HG03354 (cell line): ENCODE measurements at regions not wholly inside any gene's neighbourhood (a gene's known extent, or its start where the extent isn't known, plus 50 kb on each side); places are given as distances from the start of the nearest gene placed in this dataset.
A peak's percentile ranks its signal among the peaks of the same experiment; 100 is the strongest.

Experiments
- ATAC-seq: cut with Tn5 transposase; IDR thresholded peaks from one replicate; pipeline ENCODE4 v1.9.1; 2021; ENCODE audit warnings: mild to moderate bottlenecking; ENCODE audit not compliant: unreplicated experiment, poor library complexity, severe bottlenecking

DNA sequence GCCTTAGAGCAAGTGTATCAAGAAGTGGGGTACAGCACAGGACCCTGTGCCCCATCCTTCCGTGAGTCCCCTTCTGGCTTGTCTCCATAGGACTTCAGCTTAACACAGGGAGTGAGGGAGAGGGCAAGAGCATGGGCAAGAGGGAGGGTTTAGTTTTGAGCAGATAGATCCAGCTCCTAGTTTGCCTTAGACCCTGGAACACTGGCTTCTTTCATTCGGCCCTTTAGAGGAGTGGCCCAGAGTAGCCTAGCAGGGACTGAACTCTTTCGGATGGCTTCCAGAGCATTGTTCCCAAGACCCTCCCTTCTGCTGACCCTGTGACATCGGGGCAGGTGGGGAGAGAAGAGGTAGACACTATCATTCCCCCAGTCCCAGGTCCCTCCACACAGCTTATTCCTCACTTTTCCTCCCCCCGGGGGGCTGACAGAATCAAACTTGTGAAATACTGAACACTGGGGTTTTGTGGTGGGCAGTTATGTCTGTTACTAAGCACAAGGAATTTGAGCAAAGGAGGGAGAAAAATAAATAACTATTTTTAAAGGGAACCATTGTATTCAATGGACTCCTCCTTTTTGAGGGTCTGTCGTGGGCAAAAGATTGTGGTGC lies 289.6 kb upstream of the C2CD4B start:
- ATAC-seq, result no peak

DNA sequence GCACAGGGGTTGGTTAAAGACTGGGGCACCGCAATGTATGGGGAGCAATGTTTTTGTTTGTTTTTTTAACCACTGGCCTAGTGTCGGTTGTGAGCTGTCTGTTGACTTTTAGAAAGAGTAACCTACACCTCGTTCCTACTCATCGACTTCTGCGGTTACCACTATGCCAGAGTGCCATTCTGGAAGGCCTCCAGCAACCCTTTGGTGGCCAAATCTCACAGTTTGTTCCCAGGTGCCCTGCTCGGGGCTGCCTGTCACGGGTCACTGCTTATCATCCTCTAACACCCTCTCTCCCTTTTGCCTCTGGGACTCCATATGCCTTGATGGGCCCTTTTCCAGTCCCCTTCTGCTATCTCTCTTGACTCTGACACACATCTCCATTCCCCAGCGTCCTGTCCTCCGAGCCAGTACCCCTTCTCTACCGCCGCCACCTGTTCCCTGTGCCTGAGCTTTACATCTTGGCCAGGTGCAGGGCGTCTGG lies 290.4 kb upstream of the C2CD4B start:
- no peak for ATAC-seq

DNA sequence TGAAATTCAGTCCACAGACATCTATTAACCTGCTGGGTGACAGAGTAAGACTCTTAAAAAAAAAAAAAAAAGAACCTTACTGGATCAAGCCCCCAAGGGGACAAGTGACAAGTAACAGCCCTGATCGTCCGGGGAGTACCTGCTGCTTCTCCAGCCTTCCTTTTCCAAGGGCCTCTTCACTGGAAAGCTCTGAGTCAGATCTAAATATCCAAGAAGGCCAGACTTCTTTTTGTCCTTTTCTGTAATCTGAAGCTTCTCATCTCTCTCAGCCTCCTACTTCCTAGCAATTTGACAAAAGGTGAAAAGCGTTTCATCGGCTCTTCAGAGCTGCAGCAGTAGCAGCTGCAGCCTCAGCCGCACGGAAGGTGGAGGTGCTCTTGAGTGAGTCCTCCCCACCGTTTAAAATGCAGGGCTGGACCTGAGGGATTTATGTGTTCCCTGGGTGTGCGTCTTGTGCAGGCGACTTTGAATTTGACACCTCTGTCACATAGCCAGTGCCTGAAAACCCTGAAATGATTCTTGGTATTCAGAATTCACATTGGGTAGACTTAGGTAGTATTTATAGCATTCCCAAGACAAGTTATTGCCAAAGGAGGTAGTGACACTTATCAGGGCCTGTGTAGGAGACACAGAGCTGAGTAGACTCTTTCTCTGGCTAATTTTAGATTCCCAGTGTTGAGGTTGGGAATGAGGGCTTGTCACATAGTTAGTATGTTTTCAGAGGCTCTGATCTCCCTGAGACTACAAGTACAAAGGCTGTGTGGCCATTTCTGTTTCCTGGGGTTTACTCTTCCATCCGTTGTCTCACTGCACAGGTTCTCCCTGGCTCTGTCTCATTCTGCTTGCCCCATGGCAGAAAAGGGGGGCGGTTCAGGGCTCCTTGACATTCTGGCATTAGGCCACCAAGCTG lies 291.2 kb upstream of the C2CD4B start:
- ATAC-seq, result no peak

DNA sequence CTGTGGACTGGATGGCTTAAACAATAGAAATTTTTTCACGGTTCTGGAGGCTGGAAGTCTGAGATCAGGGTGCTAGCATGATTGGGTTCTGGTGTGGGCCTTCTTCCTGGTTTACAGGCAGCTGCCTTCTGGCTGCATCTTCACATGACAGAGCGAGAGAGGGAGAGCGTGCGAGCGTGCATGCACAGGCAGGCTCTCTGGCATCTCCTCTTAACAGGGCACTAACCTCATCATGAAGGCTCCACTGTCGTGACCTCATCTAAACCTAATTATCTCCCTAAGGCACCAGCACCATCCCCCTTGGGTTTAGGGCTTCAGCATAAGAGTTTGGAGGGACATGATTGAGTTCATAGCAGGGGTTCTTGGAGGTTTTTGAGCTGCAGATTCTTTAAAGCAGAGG lies 292.0 kb upstream of the C2CD4B start:
- ATAC-seq, result no peak

DNA sequence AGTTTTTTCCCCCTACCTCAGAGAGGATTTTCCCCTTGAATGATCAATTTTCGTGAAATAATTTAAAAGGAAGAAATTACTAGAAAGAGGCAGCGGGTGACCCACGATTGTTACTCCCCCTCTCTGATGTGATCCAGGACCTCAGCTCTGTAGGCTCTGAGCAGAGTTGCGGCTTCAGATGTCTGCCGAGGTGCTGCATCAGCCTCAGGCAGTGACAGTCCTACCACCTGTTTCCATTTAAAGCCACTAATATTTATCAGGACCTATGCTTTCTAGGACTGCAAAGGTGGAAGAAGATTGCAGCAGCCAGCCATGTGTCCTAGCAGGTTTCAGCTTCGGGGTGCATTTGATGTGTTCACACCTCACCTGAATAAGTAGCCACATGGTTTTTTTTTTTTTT lies 294.8 kb upstream of the C2CD4B start:
- ATAC-seq, result no peak

DNA sequence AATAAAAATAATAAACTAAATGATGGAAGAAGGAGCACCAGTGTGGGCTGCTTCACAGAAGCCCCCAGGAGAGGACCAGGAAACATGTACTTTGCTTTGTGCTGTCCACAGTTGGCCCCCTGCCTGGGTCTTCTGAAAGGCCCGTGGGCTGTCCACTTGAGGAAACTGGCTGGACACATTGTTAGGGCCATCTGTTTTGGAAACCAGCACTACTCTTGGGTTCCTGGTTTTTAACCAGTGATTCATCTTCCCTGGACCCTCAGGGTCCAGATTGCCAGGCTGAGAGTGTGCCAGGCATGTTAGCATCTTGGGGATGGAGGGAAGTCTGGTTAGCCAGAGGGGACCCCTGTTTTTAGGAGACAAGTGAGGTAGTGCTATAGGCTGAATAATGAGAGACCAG lies 297.2 kb upstream of the C2CD4B start:
- no peak for ATAC-seq

DNA sequence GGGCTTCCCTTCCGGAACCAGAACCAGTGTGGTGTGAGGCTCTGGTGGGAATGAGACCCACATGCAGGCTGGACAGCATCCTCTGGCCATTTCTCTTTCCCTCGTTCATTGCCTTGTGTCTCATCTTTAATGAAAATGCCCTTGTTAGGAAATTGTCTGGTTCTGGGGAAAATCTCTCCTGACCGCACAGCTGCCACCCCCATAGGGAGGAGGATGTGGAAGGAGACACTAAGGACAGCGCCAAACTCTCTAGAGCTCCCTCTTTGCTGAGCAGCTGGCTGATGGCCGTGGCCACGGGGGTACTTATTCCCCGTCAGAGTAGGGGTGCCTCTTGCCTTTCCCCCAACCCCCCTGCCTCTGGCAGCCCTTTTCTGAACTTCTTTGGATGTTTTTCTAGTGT lies 297.6 kb upstream of the C2CD4B start:
- no peak for ATAC-seq

DNA sequence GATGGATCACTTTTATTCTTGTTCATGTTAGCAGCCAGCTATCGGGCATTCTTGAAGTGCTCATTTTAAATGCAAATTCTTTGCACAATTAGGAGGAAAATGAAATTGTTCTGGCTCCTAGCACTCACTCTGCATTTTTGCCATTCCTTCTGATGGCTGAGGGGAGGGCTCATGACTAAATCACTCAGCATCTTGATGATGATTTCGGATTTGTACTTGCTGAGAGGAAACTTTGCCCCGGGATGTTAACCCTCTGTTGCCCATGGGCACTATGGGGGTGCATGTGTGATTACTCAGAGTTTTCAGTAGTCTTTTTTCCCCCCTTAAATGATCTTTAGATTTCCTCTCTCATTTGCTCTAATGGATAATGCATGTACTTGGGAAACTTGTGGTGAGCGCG lies 299.6 kb upstream of the C2CD4B start:
- ATAC-seq, result no peak

DNA sequence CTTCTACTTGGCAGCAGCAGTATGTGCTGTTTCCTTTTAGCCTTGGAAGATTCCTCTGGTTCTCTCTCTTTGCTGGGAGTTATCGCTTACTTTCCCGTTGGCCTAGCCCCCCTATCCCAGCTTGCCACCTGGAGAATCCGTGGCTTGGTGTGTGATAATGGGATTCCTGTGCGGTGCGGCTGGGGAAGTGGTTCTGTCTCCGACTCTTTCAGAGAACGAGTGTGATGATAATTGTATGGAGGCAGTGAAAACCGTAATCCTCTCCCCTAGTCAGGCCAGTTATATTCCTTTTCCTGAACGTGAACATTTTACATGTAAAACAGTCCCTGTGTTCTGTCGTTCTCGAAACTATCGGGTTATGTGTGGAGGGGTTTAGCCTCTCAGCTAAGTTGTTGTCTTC lies 300.1 kb upstream of the C2CD4B start:
- ATAC-seq, result no peak

DNA sequence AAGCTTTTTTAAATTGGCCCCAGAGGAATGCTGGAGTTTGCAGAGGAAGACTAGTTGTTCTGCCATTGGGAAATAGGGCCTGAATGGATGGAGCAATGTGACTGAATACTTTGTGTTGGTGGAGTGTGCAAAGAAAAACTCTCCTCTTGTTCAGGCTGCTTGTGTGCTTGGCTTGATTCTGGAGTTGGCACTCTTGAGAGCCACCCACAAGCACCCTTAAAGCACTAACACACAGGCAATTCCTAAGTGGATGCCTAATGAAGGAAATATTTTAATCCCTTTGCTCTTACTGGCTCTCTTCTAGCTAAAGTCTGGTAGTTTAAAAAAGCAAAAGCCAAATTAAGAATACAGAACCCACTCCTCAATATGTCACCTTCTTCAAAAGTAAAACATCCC lies 304.4 kb upstream of the C2CD4B start:
- no peak for ATAC-seq

DNA sequence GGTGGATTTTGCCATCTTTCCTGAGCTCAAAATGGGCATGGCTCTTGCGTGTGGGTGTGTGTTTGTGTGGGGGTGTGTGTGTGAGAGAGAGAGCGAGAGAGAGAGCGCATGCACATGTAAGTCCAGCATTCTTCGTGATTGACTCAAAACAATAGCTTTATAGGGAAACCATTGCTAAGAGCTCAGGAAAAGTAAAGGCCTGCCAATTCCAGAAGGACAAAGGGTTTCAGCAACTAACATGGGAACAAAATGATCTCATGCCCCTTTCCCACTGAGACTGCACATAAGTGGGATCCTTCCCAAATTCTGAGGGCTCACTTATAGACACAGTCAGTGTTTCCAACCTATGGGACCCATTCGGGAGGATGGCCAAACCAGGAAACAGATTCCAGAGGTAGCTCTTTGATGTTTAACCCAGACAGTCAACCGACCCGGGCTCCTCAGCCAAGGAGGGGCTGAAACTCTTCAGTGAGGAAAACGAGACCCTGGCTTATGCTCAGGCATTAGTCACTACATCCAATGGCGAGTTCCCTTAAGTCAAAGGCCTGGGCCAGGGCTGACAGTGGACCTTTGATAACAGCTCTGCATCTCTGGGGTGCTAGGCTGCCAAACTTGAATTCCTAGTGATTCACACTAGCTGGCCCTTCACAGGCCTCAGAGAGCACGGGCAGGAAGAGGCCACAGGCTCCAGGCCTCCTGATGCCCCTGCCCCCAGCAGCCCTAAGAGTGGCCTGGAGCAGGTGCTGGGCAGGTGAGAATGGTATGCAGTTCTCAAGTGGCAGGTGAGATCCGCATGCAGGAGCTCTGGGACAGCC lies 305.0 kb upstream of the C2CD4B start:
- ATAC-seq, result no peak

DNA sequence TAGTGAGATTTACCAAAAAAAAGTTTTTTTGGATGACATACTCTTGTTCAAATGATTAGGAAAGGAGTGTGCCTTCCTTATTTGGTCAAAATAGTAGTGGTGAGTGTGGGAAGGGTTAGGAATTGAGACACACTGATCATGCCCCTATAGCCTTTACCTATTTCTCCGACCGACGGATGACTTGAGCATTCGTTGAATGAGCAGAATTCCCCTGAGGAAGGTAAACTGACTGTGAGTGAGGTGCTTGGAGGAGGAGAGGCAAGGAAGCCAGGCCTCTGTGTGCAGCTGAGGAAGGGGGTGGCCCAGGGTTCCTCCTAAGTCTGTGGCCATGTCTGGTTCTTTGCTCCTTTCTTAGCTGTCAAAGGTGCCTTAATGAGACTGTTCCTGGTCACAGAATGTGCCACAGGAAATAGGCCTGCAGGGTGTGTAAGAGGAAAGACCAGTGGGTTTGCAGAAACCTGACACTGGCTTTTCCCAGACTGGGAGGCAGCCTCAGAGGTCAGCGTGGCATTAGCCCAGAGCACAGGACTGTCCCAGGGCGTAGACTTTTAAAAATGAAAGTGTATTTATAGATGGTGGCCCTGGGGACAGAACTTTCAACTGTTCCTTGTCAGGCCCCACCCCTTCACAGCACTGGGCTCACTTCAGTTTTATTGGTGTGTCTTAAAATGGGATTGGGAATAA lies 307.7 kb upstream of the C2CD4B start:
- no peak for ATAC-seq

DNA sequence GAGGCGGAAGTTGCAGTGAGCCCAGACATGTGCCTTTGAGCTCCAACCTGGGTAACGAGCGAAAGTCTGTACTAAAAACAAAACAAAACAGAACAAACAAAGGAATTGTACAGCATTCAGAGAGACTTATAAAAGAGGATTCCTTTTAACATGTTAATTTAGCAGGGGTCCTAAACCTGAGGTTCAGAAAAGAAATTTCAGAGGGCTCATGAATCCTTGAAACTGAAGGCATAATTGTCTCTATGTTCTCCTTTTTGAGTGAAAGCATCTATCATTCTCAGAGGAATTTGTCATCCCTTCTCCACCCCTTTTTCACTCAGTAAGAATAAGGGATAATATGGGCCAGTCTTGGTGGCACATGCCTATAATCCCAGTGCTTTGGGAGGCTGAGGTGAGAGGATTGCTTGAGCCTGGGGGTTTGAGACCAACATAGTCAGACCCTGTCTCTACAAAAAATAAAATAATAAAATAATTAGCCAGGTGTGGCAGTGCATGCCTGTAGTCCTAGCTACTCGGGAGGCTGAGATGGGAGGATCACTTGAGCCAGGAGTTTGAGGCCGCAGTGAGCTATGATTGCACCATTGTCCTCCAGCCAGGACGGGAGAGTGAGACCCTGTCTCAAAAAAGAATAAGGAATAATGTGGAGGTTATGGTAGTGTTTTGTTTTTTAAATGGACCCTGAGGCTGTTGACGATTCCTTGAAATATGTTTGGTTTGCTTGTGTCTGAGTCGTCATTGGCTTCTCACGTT lies 309.1 kb upstream of the C2CD4B start:
- no peak for ATAC-seq

DNA sequence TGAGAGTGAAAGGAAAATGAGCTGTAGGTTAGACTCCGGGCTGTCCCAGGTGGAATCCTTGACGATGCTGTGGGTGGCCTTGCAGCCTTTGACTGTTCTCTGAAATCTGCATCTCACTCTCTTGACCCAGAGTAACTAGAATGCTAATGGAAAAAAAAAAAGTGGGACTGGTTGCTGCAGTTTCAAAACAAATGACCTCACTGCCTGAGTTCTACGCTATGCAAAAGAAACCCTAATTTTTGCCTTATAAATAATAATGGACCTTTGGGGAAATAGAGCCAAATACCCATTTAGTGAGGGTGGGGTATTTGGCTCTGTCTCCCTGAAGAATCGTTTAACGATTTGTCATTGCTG lies 309.7 kb upstream of the C2CD4B start:
- ATAC-seq, result no peak

DNA sequence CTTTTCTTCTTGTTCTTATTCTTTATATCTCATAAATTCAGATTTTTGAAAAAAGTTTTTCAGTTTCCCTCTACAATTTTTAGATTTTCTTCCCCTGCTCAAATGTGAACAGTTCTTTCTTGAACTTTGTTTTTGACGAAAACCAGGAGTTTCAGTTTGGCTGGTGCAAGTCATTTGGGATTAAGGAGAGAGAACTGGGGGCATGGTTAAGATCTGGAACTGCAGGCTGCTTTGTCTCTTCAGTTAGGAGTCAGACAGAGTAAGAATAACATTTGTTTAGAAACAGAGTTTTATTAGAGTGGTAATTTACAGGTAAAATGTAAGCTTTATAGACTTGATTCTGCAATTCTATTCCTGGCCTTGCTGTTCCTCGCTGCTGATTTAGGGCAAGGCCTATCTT lies 310.5 kb upstream of the C2CD4B start:
- ATAC-seq, result no peak

DNA sequence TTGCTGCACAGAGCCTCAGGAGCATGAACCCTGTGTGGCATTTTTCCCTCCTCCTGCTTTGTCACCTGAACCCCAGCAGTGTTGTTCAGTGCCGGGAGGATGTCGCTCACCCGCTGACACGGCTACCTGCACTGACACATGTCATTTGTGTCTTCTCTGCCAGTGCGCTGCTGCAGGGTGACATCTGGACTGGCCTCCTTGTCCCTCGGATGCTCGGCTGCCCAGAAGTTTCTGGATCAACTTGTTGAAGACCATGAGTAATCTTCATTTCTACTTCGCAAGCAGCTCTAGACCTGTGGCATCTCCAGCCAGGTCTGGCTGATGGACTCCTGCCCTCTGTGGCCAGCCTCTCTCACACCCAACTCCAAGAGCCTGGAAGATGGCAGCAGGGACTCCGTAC lies 311.1 kb upstream of the C2CD4B start:
- ATAC-seq, result no peak

DNA sequence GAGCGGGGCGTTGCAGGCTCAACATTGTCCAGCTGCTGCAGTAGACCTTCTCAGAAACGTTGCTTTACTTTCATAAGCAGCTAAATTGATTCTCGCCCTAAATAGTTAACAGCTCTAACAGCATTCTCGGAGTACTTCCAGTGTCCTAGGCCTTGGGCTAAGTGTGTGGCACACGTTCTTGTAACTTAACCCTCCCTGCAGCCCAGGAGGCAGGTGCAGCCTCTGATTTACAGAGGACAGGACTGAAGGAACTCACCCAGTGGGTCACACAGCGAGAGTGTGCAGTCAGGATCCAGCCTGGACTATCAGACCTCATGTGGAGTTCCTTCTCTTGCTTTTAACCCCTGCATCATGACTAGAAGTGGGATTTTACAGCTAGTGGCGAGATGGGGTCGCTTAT lies 312.8 kb upstream of the C2CD4B start:
- no peak for ATAC-seq

DNA sequence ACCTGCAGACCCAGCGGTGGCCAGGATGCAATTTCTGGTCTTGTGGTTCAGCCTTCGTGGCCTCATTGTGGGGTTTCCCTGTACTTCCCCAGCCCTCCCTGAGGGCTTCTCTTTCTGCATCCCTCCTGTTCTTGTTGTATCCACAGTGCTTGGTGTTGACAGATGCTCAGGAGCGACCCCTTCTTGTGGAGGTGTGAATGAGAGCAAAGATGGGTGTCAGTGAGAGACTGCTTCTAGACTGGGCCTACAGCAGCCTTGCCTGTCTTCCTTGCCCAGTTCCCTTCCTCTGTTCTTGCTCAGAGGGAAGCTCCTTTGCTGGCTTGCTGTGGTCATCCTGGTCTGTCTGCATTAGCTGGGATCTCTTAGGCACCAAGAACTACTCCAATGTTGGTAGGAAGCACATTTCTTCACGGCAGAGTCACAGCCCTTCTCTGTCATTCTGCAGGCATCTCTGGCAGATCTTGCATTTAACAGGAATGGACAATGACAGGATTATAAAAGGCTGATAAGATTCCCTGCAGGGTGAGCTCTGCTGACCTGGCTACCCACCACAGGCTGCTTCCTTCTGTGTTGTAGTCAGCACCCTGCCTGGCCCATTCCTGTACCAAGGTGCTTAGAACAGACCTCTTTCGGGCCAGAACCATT lies 317.8 kb upstream of the C2CD4B start:
- peak; percentile 78 for ATAC-seq

DNA sequence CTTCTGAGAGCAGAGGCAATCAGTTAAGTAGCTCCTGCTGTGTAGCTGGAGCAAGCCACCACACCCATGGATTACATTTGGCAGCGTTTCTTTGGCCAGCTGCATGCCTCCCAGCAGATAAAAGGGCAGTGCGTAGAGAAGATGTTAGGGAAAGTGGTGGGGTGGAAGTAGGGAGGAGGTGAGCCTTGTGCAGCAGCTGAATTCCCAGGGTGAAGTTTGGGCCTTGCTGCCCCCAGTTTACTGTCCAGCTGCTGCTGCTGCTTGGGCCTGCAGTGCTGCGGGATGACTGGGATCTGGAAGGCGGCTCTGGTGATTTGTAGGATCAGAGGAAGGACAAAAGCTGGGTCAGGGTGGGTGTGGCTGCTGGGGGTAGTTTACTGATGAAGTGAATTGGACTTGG lies 318.7 kb upstream of the C2CD4B start:
- no peak for ATAC-seq
